Karpas-422 (cell line): ENCODE measurements at regions not wholly inside any gene's neighbourhood (a gene's known extent, or its start where the extent isn't known, plus 50 kb on each side); places are given as distances from the start of the nearest gene placed in this dataset.

Experiments
- DNase-seq: peaks from one replicate; pipeline ENCODE4 v3.0.0-alpha.2; 2015
- H2AFZ ChIP-seq: fragments of 200-600 bp; sonication (generic); 2 replicates; pipeline ENCODE4 v1.6.1; 2014; ENCODE audit warnings: antibody characterized with exemption, low read length, mixed read lengths
- H3K27ac ChIP-seq: fragments of 200-600 bp; sonication (generic); 2 replicates; pipeline ENCODE4 v1.5.1; 2014; ENCODE audit warnings: mild to moderate bottlenecking, low read length, moderate library complexity
- H3K27me3 ChIP-seq: fragments of 200-600 bp; sonication (generic); 2 replicates; pipeline ENCODE4 v1.6.1; 2014; ENCODE audit warnings: low read length, mixed read lengths
- H3K36me3 ChIP-seq: fragments of 200-600 bp; sonication (generic); 2 replicates; pipeline ENCODE4 v1.6.1; 2014; ENCODE audit warnings: low read length, mixed read lengths; ENCODE audit not compliant: insufficient read depth
- H3K4me1 ChIP-seq: fragments of 200-600 bp; sonication (generic); 2 replicates; pipeline ENCODE4 v1.6.1; 2014; ENCODE audit warnings: mild to moderate bottlenecking, low read length, mixed read lengths
- H3K4me2 ChIP-seq: fragments of 200-600 bp; sonication (generic); 2 replicates; pipeline ENCODE4 v1.6.1; 2014; ENCODE audit warnings: low read length, low read depth, mild to moderate bottlenecking; ENCODE audit not compliant: poor library complexity, severe bottlenecking
- H3K4me3 ChIP-seq: fragments of 200-600 bp; sonication (generic); 2 replicates; pipeline ENCODE4 v1.5.1; 2014; ENCODE audit warnings: mild to moderate bottlenecking, antibody characterized with exemption, low read length, mixed read lengths
- H3K79me2 ChIP-seq: fragments of 200-600 bp; sonication (generic); 2 replicates; pipeline ENCODE4 v1.6.1; 2014; ENCODE audit warnings: mild to moderate bottlenecking, low read length, mixed read lengths
- H3K9ac ChIP-seq: fragments of 200-600 bp; sonication (generic); 2 replicates; pipeline ENCODE4 v1.6.0; 2014; ENCODE audit warnings: low read length
- H3K9me2 ChIP-seq: fragments of 200-600 bp; sonication (generic), shearing (Covaris generic); replicated peaks from 2 replicates; pipeline ENCODE4 v1.6.0; 2014; ENCODE audit warnings: mild to moderate bottlenecking, low read length, moderate library complexity; ENCODE audit not compliant: insufficient read depth
- H3K9me3 ChIP-seq: fragments of 300-700, 200-600 bp; sonication (generic); 2 replicates; pipeline ENCODE4 v1.6.1; 2014; ENCODE audit warnings: low read length, mixed read lengths
- H4K20me1 ChIP-seq: fragments of 200-600 bp; sonication (generic); 2 replicates; pipeline ENCODE4 v1.6.1; 2014; ENCODE audit warnings: mild to moderate bottlenecking, antibody characterized with exemption, low read length, low read depth; ENCODE audit not compliant: insufficient read depth

GRCh38 chr3:188959013-188959412, 212.8 kb upstream of the TPRG1 start:
- Histone ChIP-seq H3K9me3 (no peaks in the 10 kb centered on the region), H3K4me1 (peaks cover 15% of the 10 kb centered on the region), H2AFZ (no peak overlapping the region), H3K36me3 (no peaks in the 10 kb centered on the region), H4K20me1 (no peaks in the 10 kb centered on the region), H3K9ac (no peak overlapping the region), H3K79me2 (no peaks in the 10 kb centered on the region), H3K9me2 (no peaks in the 10 kb centered on the region), H3K4me2 (no peak overlapping the region), H3K27me3 (no peaks in the 10 kb centered on the region), H3K27ac (no peak overlapping the region), H3K4me3 (no peak overlapping the region)
- no peak for DNase-seq

- Histone ChIP-seq H3K4me2 (no peak overlapping the region), H3K27me3 (no peaks in the 10 kb centered on the region; the same call in 1 of the 2 replicates), H3K27ac (no peak overlapping the region), H3K9ac (no peak overlapping the region), H3K36me3 (no peaks in the 10 kb centered on the region), H3K79me2 (no peaks in the 10 kb centered on the region), H2AFZ (no peak overlapping the region), H3K9me2 (no peaks in the 10 kb centered on the region), H3K4me3 (no peak overlapping the region), H4K20me1 (no peaks in the 10 kb centered on the region), H3K4me1 (no peaks in the 10 kb centered on the region), H3K9me3 (no peaks in the 10 kb centered on the region)
- no peak for DNase-seq
Measured at GRCh38 chr3:188962253-188963247, 209.2 kb upstream of the TPRG1 start.

GRCh38 chr3:188964957-188965356, 206.8 kb upstream of the TPRG1 start:
- no peak overlapping the region for H3K4me2 ChIP-seq

GRCh38 chr3:188972310-188972709, 199.5 kb upstream of the TPRG1 start:
- H3K27me3 ChIP-seq: no peaks in the 10 kb centered on the region
- no peak for DNase-seq
- H3K9ac ChIP-seq: no peak overlapping the region
- H3K27ac ChIP-seq: no peak overlapping the region
- H3K9me3 ChIP-seq: no peaks in the 10 kb centered on the region
- no peak overlapping the region for H3K4me3 ChIP-seq
- H3K9me2 ChIP-seq: no peaks in the 10 kb centered on the region
- H3K4me2 ChIP-seq: no peak overlapping the region
- no peak overlapping the region for H2AFZ ChIP-seq
- no peaks in the 10 kb centered on the region for H3K36me3 ChIP-seq
- H3K4me1 ChIP-seq: no peaks in the 10 kb centered on the region
- no peaks in the 10 kb centered on the region for H4K20me1 ChIP-seq
- H3K79me2 ChIP-seq: no peaks in the 10 kb centered on the region

More at GRCh38 chr3:188964957-188965356, 206.8 kb upstream of the TPRG1 start:
- H3K27ac ChIP-seq: no peak overlapping the region
- H3K9me2 ChIP-seq: no peaks in the 10 kb centered on the region
- no peaks in the 10 kb centered on the region for H4K20me1 ChIP-seq
- no peak overlapping the region for H2AFZ ChIP-seq
- H3K4me1 ChIP-seq: no peaks in the 10 kb centered on the region
- no peak for DNase-seq
- no peaks in the 10 kb centered on the region for H3K79me2 ChIP-seq
- H3K9me3 ChIP-seq: no peaks in the 10 kb centered on the region
- no peaks in the 10 kb centered on the region; the same call in 1 of the 2 replicates for H3K27me3 ChIP-seq
- H3K9ac ChIP-seq: no peak overlapping the region
- H3K36me3 ChIP-seq: no peaks in the 10 kb centered on the region
- H3K4me3 ChIP-seq: no peak overlapping the region

- H3K9me2 ChIP-seq: no peaks in the 10 kb centered on the region
- no peak overlapping the region for H3K27ac ChIP-seq
- H3K27me3 ChIP-seq: no peaks in the 10 kb centered on the region
- no peaks in the 10 kb centered on the region for H3K9me3 ChIP-seq
- H3K79me2 ChIP-seq: no peaks in the 10 kb centered on the region
- H3K9ac ChIP-seq: no peak overlapping the region
- no peak overlapping the region for H3K4me2 ChIP-seq
- H3K4me1 ChIP-seq: no peaks in the 10 kb centered on the region
- H3K4me3 ChIP-seq: no peak overlapping the region
- no peaks in the 10 kb centered on the region for H4K20me1 ChIP-seq
- DNase-seq: no peak
- H2AFZ ChIP-seq: no peak overlapping the region
- no peaks in the 10 kb centered on the region for H3K36me3 ChIP-seq
Measured at GRCh38 chr3:188974856-188975599, 196.7 kb upstream of the TPRG1 start.

- DNase-seq: no peak
- Histone ChIP-seq H3K9ac (no peak overlapping the region), H3K4me2 (no peak overlapping the region), H3K27me3 (no peaks in the 10 kb centered on the region), H3K4me1 (no peaks in the 10 kb centered on the region), H2AFZ (no peak overlapping the region), H4K20me1 (no peaks in the 10 kb centered on the region), H3K79me2 (no peaks in the 10 kb centered on the region), H3K9me3 (no peaks in the 10 kb centered on the region), H3K36me3 (no peaks in the 10 kb centered on the region), H3K4me3 (no peak overlapping the region), H3K27ac (no peak overlapping the region), H3K9me2 (no peaks in the 10 kb centered on the region)
Measured at GRCh38 chr3:188975600-188976314, 196.0 kb upstream of the TPRG1 start.

- Histone ChIP-seq H3K36me3 (no peaks in the 10 kb centered on the region), H3K9ac (no peak overlapping the region), H3K27ac (no peak overlapping the region), H3K9me3 (no peaks in the 10 kb centered on the region), H3K4me1 (no peaks in the 10 kb centered on the region), H4K20me1 (no peaks in the 10 kb centered on the region), H2AFZ (no peak overlapping the region), H3K4me3 (no peak overlapping the region), H3K4me2 (no peak overlapping the region), H3K9me2 (no peaks in the 10 kb centered on the region), H3K79me2 (no peaks in the 10 kb centered on the region), H3K27me3 (no peaks in the 10 kb centered on the region)
- no peak for DNase-seq
Measured at GRCh38 chr3:188976407-188976806, 195.4 kb upstream of the TPRG1 start.
